ENCODE measurements at regions not wholly inside any gene's neighbourhood (a gene's known extent, or its start where the extent isn't known, plus 50 kb on each side); places are given as distances from the start of the nearest gene placed in this dataset.
A peak's percentile ranks its signal among the peaks of the same experiment; 100 is the strongest.

- DNase-seq = no peak
Observed at GRCh38 chr2:134149904-134150303, 104.0 kb upstream of the MGAT5 start.

GRCh38 chr2:134150760-134151159 is 103.1 kb upstream of the MGAT5 start:
- DNase-seq = no peak

GRCh38 chr2:134152045-134153010 is 101.5 kb upstream of the MGAT5 start:
- no peak for DNase-seq

DNA sequence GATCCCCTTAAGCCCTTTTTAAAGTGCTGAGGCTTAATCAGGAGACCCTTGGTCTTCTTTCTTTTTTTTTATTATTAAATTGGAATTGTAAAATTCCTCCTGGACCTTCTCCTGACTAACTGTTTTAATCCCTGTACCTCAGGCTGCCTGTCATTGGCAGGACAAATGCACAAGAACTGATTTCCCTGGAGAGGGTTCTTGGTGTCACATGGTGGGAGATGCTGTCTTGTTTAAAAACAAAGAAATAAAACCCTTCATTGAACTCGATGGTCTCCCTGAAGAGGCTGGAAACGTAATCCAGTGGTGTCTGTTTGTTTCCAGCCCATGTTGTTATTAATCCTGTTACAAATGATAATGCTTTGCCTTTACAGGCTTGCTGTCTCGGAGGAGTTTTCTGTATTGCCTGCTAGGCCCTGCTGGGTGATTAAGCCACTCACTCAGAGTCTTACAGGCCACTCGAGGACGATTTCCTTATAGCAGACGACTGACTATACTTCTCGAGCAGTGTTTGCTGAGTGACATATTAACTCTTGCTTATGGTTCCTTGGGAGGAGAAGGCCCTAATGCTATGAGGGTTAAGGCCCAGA is 100.5 kb upstream of the MGAT5 start:
- DNase-seq = no peak

DNA sequence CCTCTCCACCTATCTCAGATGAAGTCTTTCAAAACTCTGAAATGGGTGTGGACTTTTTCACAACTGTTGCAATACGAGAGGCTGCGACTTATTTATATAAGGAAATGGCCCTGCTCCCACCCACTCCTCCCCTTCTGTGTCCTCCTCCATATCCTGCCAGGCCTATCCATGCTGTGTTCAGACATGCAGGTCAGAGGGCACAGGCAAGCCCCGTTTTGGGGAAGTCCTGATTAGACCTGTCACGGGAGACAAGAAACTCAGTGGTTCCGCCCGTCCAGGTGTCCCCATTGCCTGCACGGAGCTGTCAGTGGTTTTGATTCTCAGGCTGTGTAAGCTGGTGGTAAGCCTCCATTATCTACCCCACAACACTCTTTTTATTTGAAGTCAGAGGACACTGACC is 99.6 kb upstream of the MGAT5 start:
- DNase-seq = no peak

- no peak for DNase-seq
Observed at GRCh38 chr2:134155134-134155533, 98.7 kb upstream of the MGAT5 start.

DNA sequence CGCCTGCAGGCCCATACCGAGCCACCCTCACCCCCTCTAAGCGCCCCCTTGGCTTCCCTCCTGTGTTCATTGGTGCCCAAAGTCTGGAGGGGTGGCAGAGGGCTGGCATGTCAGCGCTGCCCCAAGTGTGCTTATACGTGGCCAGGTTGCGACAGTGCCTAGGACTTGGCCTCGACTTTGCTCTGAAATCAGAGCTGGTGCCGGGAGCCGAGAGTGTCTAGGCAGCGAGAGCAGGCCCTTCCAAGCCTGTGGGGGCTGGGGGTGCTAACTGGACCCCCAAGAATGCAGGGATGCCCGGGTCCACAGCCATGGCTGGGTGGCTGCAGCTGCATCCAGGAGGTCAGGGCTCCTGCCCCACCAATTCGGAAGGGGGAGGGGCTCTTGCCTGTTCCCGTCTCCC is 95.6 kb upstream of the MGAT5 start:
- DNase-seq = no peak

- peak; percentile 16 for DNase-seq
Observed at GRCh38 chr2:134161170-134161547, 92.7 kb upstream of the MGAT5 start.

DNA sequence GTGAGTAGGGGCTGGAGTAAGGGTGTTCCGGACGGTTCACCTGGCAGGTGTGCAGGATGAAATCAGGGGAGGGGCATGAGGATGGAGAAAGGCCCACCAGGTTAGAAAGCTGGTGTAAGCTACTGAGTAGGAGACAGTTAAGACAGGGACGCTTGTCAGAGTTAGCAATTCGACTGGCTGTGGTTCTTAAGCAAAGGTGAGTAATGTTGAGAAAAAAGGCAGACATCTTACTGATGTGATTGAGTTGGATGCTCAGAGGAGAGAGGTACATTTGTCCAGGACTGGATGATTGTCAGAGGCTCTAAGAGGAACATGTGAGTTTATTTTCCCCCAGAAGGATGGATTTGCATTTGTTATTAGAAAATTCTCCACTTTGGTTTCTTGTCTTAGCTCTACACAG is 90.5 kb upstream of the MGAT5 start:
- no peak for DNase-seq

- no peak for DNase-seq
Observed at GRCh38 chr2:134164306-134164705, 89.6 kb upstream of the MGAT5 start.

DNA sequence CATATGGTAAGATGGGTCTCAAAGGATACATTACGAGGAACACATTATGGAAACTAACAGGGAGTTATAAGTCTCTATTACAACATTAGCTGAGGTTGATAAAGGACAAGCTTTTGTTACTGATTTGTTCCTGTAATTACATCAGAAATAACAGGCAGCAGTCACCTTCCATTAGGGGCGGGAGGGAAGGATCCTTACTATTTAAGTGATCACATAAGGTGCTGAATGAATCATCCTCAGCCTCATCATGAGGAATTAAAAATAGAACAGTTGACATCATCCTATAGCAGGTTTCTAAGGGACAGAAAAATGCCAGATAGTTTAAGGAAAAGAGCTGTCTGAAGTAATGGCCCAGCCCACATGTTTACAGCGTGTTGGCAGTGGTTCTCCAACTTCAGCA is 86.9 kb upstream of the MGAT5 start:
- DNase-seq = no peak

DNA sequence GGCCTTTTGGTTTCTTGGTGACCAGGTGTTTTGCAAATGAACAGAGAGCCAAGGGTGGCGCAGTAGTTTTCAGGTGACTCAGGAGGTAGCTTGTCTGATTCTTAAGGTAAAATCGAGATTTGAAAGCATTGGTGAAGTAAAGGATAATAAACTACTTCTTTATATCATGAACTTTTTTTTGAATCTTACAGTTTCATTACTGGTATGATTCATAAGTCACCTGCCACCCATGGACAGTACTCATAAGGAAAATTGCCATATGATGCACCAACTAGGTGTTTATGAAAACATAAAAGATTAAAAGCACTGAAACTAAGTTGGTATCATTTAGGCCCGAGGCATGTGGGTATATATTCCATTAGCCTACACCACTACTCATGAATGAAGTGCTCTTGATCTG is 84.1 kb upstream of the MGAT5 start:
- no peak for DNase-seq

DNA sequence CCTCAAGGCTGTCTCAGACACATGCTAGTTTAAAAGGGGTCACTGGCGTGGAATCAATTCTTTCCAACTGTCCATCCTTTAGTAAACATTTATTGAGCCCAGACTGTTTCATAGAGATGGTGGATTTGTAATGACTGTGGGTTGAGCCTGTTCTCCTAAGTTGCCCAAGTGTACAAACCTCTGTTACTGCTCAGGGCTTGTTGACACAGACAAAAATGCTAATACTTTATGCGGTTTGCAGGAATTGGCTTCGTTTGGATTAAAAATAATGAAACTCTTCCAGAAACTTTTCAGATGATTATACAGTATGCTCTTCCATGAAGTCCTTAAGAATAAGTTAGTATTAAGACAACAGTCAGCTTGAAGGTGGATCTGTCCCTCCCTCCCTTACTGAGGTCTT is 83.6 kb upstream of the MGAT5 start:
- no peak for DNase-seq

DNA sequence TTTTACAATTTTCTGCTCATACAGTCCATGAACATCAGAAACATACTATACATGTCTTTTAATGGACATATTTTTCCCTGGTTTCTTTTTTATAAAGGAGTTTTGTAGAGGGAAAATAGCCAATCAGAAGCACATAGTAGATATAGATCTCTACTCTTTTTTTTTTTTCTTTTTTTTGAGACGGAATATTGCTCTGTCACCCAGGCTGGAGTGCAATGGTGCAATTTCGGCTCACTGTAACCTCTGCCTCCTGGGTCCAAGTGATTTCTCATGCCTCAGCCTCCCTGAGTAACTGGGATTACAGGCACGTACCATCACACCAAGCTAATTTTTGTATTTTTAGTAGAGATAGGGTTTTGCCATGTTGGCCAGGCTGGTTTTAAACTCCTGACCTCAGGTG is 83.2 kb upstream of the MGAT5 start:
- DNase-seq = no peak

GRCh38 chr2:134173338-134174016 is 80.4 kb upstream of the MGAT5 start:
- DNase-seq = no peak

GRCh38 chr2:134174711-134175110 is 79.2 kb upstream of the MGAT5 start:
- no peak for DNase-seq

GRCh38 chr2:134175834-134176233 is 78.0 kb upstream of the MGAT5 start:
- no peak for DNase-seq

DNA sequence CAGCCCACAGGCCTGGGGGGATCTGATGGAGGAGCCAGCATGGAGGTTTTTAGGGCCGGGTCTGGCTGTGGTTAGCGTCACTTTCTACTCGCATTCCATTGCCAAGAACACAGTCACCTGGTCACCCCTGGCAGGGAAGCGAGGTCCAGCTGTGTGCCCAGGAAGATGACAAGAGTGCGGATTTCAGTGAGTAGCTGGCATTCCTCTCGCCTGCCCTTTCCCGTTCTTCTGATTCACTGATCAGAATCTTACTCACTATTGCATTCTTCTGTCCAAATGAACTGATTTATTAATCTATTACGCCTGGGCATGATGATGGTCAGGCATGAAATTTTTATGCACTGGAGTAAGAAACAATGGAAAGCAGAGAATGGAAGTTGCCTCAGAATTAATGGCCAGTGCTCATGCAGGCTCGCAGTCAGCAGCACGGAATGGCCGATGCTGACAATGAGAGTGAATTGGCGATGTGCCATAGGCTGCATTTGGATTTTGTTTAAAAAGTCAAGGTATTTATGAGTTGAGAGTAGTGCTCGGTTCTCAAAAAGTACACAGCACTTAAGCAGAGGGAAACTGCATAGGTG is 76.4 kb upstream of the MGAT5 start:
- no peak for DNase-seq

DNA sequence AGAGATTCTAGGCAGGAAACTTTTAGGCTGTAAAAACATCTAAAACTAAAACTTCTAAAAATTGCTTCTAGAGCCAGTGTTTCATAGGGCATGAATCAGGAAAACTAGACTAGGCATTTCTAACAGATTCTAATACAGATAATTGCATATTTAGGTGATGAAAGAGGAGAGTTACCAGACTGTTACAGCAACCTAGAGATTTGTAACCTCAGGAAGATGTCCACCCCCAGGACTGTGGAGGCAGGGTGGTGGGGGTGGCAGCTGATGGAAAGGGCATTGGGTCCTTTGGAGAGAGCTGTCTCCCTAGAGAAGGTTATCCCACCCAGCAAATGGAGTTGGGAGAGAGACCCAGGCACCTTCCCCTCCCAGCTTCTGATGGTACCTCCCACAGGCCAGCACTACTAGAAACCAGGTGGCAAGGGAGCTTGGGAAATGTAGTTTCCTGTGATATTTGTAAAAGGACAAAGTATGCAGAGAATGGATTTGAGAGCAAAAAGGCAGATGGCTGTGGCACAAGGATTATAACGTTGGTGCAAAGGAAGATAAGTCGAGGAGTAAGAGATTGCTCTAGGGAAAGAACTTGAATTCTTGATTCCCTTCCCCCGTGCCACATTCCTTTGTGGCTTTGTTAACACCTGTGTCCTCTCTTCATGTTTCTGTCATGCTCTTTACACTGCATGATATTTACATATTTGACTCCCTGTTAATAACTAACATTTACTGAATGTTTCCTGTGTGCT is 75.6 kb upstream of the MGAT5 start:
- DNase-seq = no peak

GRCh38 chr2:134181219-134181618 is 72.7 kb upstream of the MGAT5 start:
- DNase-seq = no peak

DNA sequence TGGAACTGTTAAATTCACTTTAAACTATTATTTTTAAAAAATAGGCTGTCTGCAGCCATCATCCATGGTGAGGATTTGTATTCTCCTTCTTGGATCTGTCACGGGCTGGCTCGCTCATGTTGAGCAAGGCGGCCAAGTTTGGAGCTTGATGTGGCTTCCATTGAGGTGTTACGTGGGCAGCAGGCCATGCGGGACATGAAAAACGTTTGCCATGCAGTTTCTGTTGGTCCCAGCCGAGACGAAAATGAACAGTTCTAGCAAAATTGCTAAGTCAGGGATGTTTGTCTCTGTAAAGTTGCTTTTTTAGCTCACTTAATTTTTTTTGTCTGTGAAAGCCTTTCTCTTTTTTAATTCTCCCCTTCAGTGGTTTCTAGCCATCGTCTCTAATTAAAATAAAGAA is 70.2 kb upstream of the MGAT5 start:
- DNase-seq = no peak

- no peak for DNase-seq
Observed at GRCh38 chr2:134185639-134186038, 68.2 kb upstream of the MGAT5 start.
